CD4-positive, alpha-beta memory T cell (primary cell): ENCODE measurements at regions not wholly inside any gene's neighbourhood (a gene's known extent, or its start where the extent isn't known, plus 50 kb on each side); places are given as distances from the start of the nearest gene placed in this dataset.
"Not testable (repeated sequence)": the region's sequence is repeated elsewhere in the genome, so short reads cannot be mapped to it uniquely, and the experiment has no call there.

ENCODE experiments used
- CTCF ChIA-PET: fragments of 350-600 bp; sonication (Branson Sonifier 250); formaldehyde crosslinking; loops from one replicate; lab custom pipeline; 2021; ENCODE audit warnings: inconsistent platforms; ENCODE audit not compliant: partially characterized antibody; lab: Charles Lee
- POLR2A ChIA-PET: fragments of 350-600 bp; sonication (Branson Sonifier 250); formaldehyde crosslinking; loops from one replicate; lab custom pipeline; 2021; ENCODE audit not compliant: partially characterized antibody; lab: Charles Lee
- DNase-seq, 5 donors: peaks; one replicate each; pipeline versions ENCODE4 v3.0.0 to v3.0.0-alpha.2; 2020 to 2022; ENCODE audit warnings: mixed read lengths in 1 of 5
- H3K27ac ChIP-seq: one replicate; pipeline ENCODE4 v1.7.0; 2013; ENCODE audit warnings: low read depth, low read length
- H3K27me3 ChIP-seq: 2 replicates; pipeline ENCODE4 v1.7.0; 2013; ENCODE audit warnings: mild to moderate bottlenecking, low read length, moderate library complexity; ENCODE audit not compliant: insufficient read depth
- H3K36me3 ChIP-seq: 2 replicates; pipeline ENCODE4 v1.7.0; 2013; ENCODE audit warnings: mild to moderate bottlenecking, low read length, moderate library complexity; ENCODE audit not compliant: insufficient read depth
- H3K4me1 ChIP-seq: 2 replicates; pipeline ENCODE4 v1.7.0; 2013; ENCODE audit warnings: mild to moderate bottlenecking, low read length, moderate library complexity; ENCODE audit not compliant: insufficient read depth
- H3K4me3 ChIP-seq, 2 donors: one replicate each; pipeline ENCODE4 v1.7.0; 2013; ENCODE audit warnings: low read length in 2 of 2, mild to moderate bottlenecking in 1 of 2
- H3K9me3 ChIP-seq, 2 donors: one replicate each; pipeline ENCODE4 v1.7.0; 2013; ENCODE audit warnings: low read length in 2 of 2, control low read depth in 1 of 2; ENCODE audit not compliant: control insufficient read depth in 1 of 2
- H3K27ac Mint-ChIP-seq, 7 donors: one replicate each; pipeline ENCODE4 v1.8.0; 2020 to 2021; ENCODE audit warnings: mixed read lengths in 7 of 7, mild to moderate bottlenecking in 6 of 7, inconsistent platforms in 3 of 7, moderate library complexity in 3 of 7
- H3K27me3 Mint-ChIP-seq, 2 donors: one replicate each; pipeline ENCODE4 v1.8.0; 2020 to 2021; ENCODE audit warnings: mixed read lengths in 2 of 2
- H3K36me3 Mint-ChIP-seq, 2 donors: one replicate each; pipeline ENCODE4 v1.8.0; 2020 to 2021; ENCODE audit warnings: mixed read lengths in 2 of 2, inconsistent platforms in 1 of 2, mild to moderate bottlenecking in 1 of 2
- H3K4me1 Mint-ChIP-seq, 4 donors: one replicate each; pipeline ENCODE4 v1.8.0; 2020 to 2021; ENCODE audit warnings: mixed read lengths in 4 of 4, mild to moderate bottlenecking in 1 of 4
- H3K4me3 Mint-ChIP-seq, 8 donors: one replicate each; pipeline ENCODE4 v1.8.0; 2020 to 2021; ENCODE audit warnings: mixed read lengths in 8 of 8, mild to moderate bottlenecking in 7 of 8, moderate library complexity in 6 of 8, inconsistent platforms in 3 of 8
- H3K9me3 Mint-ChIP-seq, 8 donors: one replicate each; pipeline ENCODE4 v1.8.0; 2020 to 2021; ENCODE audit warnings: mixed read lengths in 8 of 8, mild to moderate bottlenecking in 5 of 8, inconsistent platforms in 3 of 8, moderate library complexity in 1 of 8
- intact Hi-C: fragments of 100-400 bp; cut with micrococcal nuclease; formaldehyde crosslinking; loops from one replicate; pipeline ENCODE4 v1.15.1; 2023

- Histone ChIP-seq H3K27me3 (no peaks in the 10 kb centered on the region), H3K27ac (no peak overlapping the region), H3K4me1 (no peaks in the 10 kb centered on the region), H3K36me3 (no peaks in the 10 kb centered on the region), H3K9me3 (no peaks in the 10 kb centered on the region), H3K4me3 (no peak overlapping the region)
- peaks cover 0 to 2% of the 10 kb centered on the region in 2 donors for H3K27me3 Mint-ChIP-seq
- H3K4me1 Mint-ChIP-seq: no peaks in the 10 kb centered on the region
- H3K4me3 Mint-ChIP-seq: no peak overlapping the region
- ChIA-PET CTCF (no interaction called here), POLR2A (no interaction called here)
- no peak for DNase-seq
- intact Hi-C loops: no loop called here
- peaks cover 3 to 19% (median 7%) of the 10 kb centered on the region in 8 donors for H3K9me3 Mint-ChIP-seq
- H3K27ac Mint-ChIP-seq: no peak overlapping the region
- no peaks in the 10 kb centered on the region for H3K36me3 Mint-ChIP-seq
Observed at GRCh38 chr2:144972676-144973075, 452.8 kb upstream of the ZEB2 start.

GRCh38 chr2:144971786-144972335 lies 451.9 kb upstream of the ZEB2 start:
- ChIA-PET CTCF (no interaction called here), POLR2A (no interaction called here)
- H3K4me1 Mint-ChIP-seq: no peaks in the 10 kb centered on the region
- intact Hi-C loops: no loop called here
- Histone ChIP-seq H3K4me1 (no peaks in the 10 kb centered on the region), H3K9me3 (no peaks in the 10 kb centered on the region), H3K36me3 (no peaks in the 10 kb centered on the region), H3K27ac (no peak overlapping the region), H3K27me3 (no peaks in the 10 kb centered on the region), H3K4me3 (no peak overlapping the region)
- no peaks in the 10 kb centered on the region for H3K36me3 Mint-ChIP-seq
- H3K9me3 Mint-ChIP-seq: peaks cover 3 to 19% (median 6%) of the 10 kb centered on the region in 8 donors
- no peak overlapping the region for H3K4me3 Mint-ChIP-seq
- DNase-seq: no peak
- H3K27me3 Mint-ChIP-seq: peaks cover 0 to 2% of the 10 kb centered on the region in 2 donors
- H3K27ac Mint-ChIP-seq: no peak overlapping the region

- H3K27ac ChIP-seq, H3K27me3 ChIP-seq, H3K36me3 Mint-ChIP-seq, H3K27ac Mint-ChIP-seq, DNase-seq, H3K4me3 ChIP-seq, H3K4me3 Mint-ChIP-seq, H3K27me3 Mint-ChIP-seq, intact Hi-C loops, H3K36me3 ChIP-seq, H3K9me3 ChIP-seq, CTCF ChIA-PET, H3K4me1 ChIP-seq, POLR2A ChIA-PET, H3K4me1 Mint-ChIP-seq: not testable (repeated sequence)
- H3K9me3 Mint-ChIP-seq: peaks cover 3 to 27% (median 6%) of the 10 kb centered on the region in 8 donors
Observed at GRCh38 chr2:144970410-144970809, 450.5 kb upstream of the ZEB2 start.

- H3K27me3 Mint-ChIP-seq, H3K27me3 ChIP-seq, H3K4me3 Mint-ChIP-seq, intact Hi-C loops, H3K4me3 ChIP-seq, H3K27ac ChIP-seq, H3K4me1 ChIP-seq, POLR2A ChIA-PET, H3K36me3 Mint-ChIP-seq, H3K27ac Mint-ChIP-seq, CTCF ChIA-PET, H3K36me3 ChIP-seq, H3K9me3 ChIP-seq, DNase-seq, H3K4me1 Mint-ChIP-seq: not testable (repeated sequence)
- peaks cover 4 to 29% (median 8%) of the 10 kb centered on the region in 8 donors for H3K9me3 Mint-ChIP-seq
Observed at GRCh38 chr2:144969564-144969963, 449.6 kb upstream of the ZEB2 start.

- intact Hi-C loops: no loop called here
- Mint-ChIP-seq H3K9me3 (peaks cover 4 to 32% (median 11%) of the 10 kb centered on the region in 8 donors), H3K4me3 (no peak overlapping the region), H3K27me3 (no peaks in the 10 kb centered on the region), H3K27ac (no peak overlapping the region), H3K36me3 (no peaks in the 10 kb centered on the region), H3K4me1 (no peaks in the 10 kb centered on the region)
- no peak overlapping the region for H3K27ac ChIP-seq
- POLR2A ChIA-PET: no interaction called here
- H3K9me3 ChIP-seq: no peaks in the 10 kb centered on the region
- H3K4me3 ChIP-seq: no peak overlapping the region
- DNase-seq: no peak
- H3K36me3 ChIP-seq: no peaks in the 10 kb centered on the region
- H3K27me3 ChIP-seq: no peaks in the 10 kb centered on the region
- no peaks in the 10 kb centered on the region for H3K4me1 ChIP-seq
- CTCF ChIA-PET: no interaction called here
Observed at GRCh38 chr2:144967961-144968360, 448.0 kb upstream of the ZEB2 start.

GRCh38 chr2:144965172-144965571 lies 445.3 kb upstream of the ZEB2 start:
- no peaks in the 10 kb centered on the region for H3K9me3 ChIP-seq
- intact Hi-C loops: no loop called here
- ChIA-PET POLR2A (no interaction called here), CTCF (no interaction called here)
- no peaks in the 10 kb centered on the region for H3K27me3 ChIP-seq
- no peak overlapping the region for H3K27ac ChIP-seq
- Mint-ChIP-seq H3K36me3 (no peaks in the 10 kb centered on the region), H3K27me3 (no peaks in the 10 kb centered on the region), H3K4me1 (no peaks in the 10 kb centered on the region), H3K9me3 (peaks cover 2 to 23% (median 9%) of the 10 kb centered on the region in 8 donors), H3K4me3 (no peak overlapping the region), H3K27ac (no peak overlapping the region)
- no peak overlapping the region for H3K4me3 ChIP-seq
- H3K36me3 ChIP-seq: no peaks in the 10 kb centered on the region
- DNase-seq: no peak
- H3K4me1 ChIP-seq: no peaks in the 10 kb centered on the region

GRCh38 chr2:144963031-144963430 lies 443.1 kb upstream of the ZEB2 start:
- Mint-ChIP-seq H3K36me3 (no peaks in the 10 kb centered on the region), H3K27me3 (no peaks in the 10 kb centered on the region), H3K27ac (no peak overlapping the region), H3K4me3 (peak overlapping the region in 1 of 8 donors; percentile 1), H3K9me3 (peaks cover 2 to 15% (median 4%) of the 10 kb centered on the region in 8 donors), H3K4me1 (no peaks in the 10 kb centered on the region)
- H3K9me3 ChIP-seq: no peaks in the 10 kb centered on the region
- ChIA-PET POLR2A (no interaction called here), CTCF (no interaction called here)
- no peaks in the 10 kb centered on the region for H3K36me3 ChIP-seq
- DNase-seq: no peak
- H3K27ac ChIP-seq: no peak overlapping the region
- H3K4me1 ChIP-seq: no peaks in the 10 kb centered on the region
- no peak overlapping the region for H3K4me3 ChIP-seq
- H3K27me3 ChIP-seq: no peaks in the 10 kb centered on the region
- intact Hi-C loops: no loop called here

GRCh38 chr2:144959416-144959815 lies 439.5 kb upstream of the ZEB2 start:
- Mint-ChIP-seq H3K9me3 (peaks cover 0 to 5% (median under 1%) of the 10 kb centered on the region in 8 donors), H3K36me3 (no peaks in the 10 kb centered on the region), H3K4me1 (no peaks in the 10 kb centered on the region), H3K27ac (no peak overlapping the region), H3K27me3 (peaks cover 0 to 1% of the 10 kb centered on the region in 2 donors), H3K4me3 (no peak overlapping the region)
- H3K4me1 ChIP-seq: no peaks in the 10 kb centered on the region
- no peak overlapping the region for H3K4me3 ChIP-seq
- no peaks in the 10 kb centered on the region for H3K9me3 ChIP-seq
- H3K27me3 ChIP-seq: no peaks in the 10 kb centered on the region
- no peak for DNase-seq
- intact Hi-C loops: no loop called here
- no peaks in the 10 kb centered on the region for H3K36me3 ChIP-seq
- ChIA-PET POLR2A (no interaction called here), CTCF (no interaction called here)
- no peak overlapping the region for H3K27ac ChIP-seq
